Mesodermal cell (in vitro differentiated cells): ENCODE measurements at regions not wholly inside any gene's neighbourhood (a gene's known extent, or its start where the extent isn't known, plus 50 kb on each side); places are given as distances from the start of the nearest gene placed in this dataset.
"Not testable (repeated sequence)": the region's sequence is repeated elsewhere in the genome, so short reads cannot be mapped to it uniquely, and the experiment has no call there.

ENCODE experiments used
- H3K27ac ChIP-seq: 2 replicates; pipeline ENCODE4 v1.7.0; 2013; ENCODE audit warnings: mild to moderate bottlenecking, low read depth, low read length, moderate library complexity; ENCODE audit not compliant: severe bottlenecking
- H3K36me3 ChIP-seq: 2 replicates; pipeline ENCODE4 v1.7.1; 2013; ENCODE audit warnings: mild to moderate bottlenecking, low read length, moderate library complexity; ENCODE audit not compliant: control insufficient read depth, insufficient read depth
- H3K4me1 ChIP-seq: one replicate; pipeline ENCODE4 v1.7.1; 2013; ENCODE audit warnings: mild to moderate bottlenecking, low read length; ENCODE audit not compliant: insufficient read depth, control insufficient read depth, poor library complexity, severe bottlenecking
- H3K4me3 ChIP-seq: 2 replicates; pipeline ENCODE4 v1.7.0; 2013; ENCODE audit warnings: low read length, control low read depth, mild to moderate bottlenecking; ENCODE audit not compliant: insufficient read depth, poor library complexity, severe bottlenecking; ENCODE audit errors: extremely low read depth
- H3K9me3 ChIP-seq: 2 replicates; pipeline ENCODE4 v1.7.1; 2013; ENCODE audit warnings: mild to moderate bottlenecking, low read length, moderate library complexity; ENCODE audit not compliant: control insufficient read depth
- WGBS, 2 experiments: methylation state at CpG; one replicate each; pipeline ENCODE4 v1.1.5; 2013; ENCODE audit warnings: missing lambda C conversion rate in 2 of 2; ENCODE audit not compliant: insufficient coverage in 2 of 2; 5-methylcytosine and 5-hydroxymethylcytosine counted together

DNA sequence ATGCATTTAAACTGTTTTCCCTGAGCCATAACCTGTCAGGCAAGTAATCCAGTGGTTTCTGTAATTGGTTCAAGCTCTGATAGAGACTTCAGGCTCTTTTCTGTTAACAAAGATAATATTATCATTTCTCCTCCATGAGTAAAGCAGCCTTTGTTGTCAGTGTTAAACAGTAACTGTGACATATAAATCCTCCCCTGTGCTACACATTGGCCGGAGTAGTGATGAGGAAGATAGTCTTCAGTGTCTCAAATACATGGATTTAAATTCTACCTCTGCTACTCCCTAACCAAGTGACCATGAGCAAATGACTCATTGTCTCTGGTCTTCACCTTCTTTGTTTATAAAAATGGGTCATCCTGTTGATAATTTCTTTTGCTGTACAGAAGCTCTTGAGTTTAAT, 615.5 kb upstream of the CHD1 start:
- Histone ChIP-seq H3K4me3 (no peak overlapping the region), H3K9me3 (no peaks in the 10 kb centered on the region), H3K27ac (no peak overlapping the region), H3K36me3 (no peaks in the 10 kb centered on the region), H3K4me1 (peaks cover 6% of the 10 kb centered on the region)
- WGBS, 2 experiments: no CpG with 5 or more reads among the region's 1 CpG

DNA sequence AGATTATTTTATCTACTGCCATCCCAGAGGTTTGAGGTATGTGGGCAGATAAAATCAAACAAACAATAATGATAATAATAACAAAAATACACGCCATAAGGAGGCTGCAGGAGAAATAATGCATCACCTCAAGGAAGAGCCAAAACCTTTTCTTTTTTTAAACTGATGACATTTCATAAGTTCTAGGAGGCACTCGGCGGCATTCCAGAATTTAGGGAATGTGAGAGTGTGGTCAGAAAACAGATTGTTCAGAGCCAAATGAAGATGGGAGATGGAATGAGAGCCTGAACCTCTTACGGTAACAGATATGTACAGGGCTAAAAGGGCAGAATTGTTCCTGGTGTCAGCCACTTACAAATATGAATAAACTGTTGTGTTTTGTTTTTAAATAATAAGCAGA, 615.0 kb upstream of the CHD1 start:
- Histone ChIP-seq H3K9me3 (no peaks in the 10 kb centered on the region), H3K27ac (no peak overlapping the region), H3K36me3 (no peaks in the 10 kb centered on the region), H3K4me1 (peaks cover 6% of the 10 kb centered on the region), H3K4me3 (no peak overlapping the region)
- 80 to 90% methylated on average over 1 to 2 of the region's 4 CpGs for WGBS, 2 experiments

DNA sequence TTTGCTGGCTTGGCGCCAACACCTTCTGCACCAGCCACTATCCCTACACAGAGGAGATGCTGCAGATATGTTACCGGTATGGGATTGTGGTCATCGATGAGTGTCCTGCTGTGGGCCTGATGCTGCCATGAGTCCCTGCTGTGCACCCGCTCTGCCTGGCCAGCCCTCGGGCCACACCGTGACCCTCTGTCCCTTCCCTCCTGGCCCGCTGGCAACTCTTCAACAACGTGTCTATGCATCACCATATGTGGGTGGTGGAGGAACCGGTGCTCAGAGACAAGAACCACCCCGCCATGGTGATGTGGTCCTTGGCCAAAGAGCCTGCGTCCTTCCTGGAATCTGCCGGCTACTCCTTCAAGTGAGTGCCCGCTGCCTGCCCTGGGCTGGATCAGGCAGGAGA, 605.4 kb upstream of the CHD1 start:
- WGBS, 2 experiments: 90% methylated on average over 10 of the region's 13 CpGs; no CpG with 5 or more reads in 1 of the 2 experiments

DNA sequence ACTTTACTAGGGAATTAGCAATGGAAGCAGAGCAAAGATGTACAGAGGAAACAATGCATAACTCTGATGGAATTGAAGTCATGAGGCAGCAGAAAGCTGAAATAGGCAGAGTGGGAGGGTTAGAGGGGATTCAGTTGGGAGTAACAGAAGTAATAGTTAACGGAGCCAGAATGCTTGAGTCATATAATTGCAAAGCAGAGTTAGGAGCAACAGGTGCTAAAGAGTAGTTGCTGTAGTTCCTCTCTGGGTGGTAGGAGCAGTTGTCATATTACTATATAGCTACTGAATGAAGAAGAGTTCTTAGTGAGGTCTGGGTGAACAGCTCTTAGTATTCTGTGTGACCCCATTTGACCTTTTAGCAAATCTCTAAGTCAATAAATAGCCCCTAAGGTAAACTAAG, 592.9 kb upstream of the CHD1 start:
- WGBS, 2 experiments: 67 to 83% methylated on average over 1 of the region's 1 CpG
- H3K27ac ChIP-seq, H3K4me3 ChIP-seq, H3K9me3 ChIP-seq, H3K36me3 ChIP-seq, H3K4me1 ChIP-seq: not testable (repeated sequence)

More for the DNA sequence above, 605.4 kb upstream of the CHD1 start:
- not testable (repeated sequence) for H3K36me3 ChIP-seq, H3K27ac ChIP-seq, H3K9me3 ChIP-seq, H3K4me3 ChIP-seq, H3K4me1 ChIP-seq

DNA sequence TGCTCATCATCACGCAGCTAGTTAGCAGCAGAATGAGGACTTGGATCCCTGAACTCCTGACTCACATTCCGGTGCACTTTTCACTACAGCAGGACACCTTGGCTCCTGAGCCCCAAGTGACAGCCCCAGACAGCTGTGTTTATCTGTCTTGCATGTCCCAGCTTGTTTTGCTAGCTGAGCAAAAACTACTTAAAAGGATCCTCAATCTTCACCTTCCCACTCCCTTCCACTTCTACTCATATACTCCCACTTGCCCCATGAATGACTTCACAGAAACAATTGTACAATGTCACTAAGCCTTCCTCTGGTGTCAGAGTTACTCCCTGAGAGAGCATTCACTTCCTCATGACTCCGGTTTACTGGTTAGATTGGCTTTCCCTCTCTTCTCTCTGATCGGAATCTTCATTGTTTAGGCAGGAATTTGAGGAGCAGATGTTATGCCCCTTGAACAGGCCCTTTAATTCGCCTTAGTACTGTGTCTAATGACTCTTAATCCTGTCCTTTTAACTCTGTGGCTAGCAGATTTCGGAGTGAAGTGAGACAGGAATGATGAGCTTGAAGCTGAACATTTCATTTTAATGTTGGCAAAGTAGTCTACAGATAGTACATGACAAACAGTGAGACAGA, 587.2 kb upstream of the CHD1 start:
- H3K4me1 ChIP-seq, H3K4me3 ChIP-seq, H3K36me3 ChIP-seq, H3K27ac ChIP-seq, H3K9me3 ChIP-seq: not testable (repeated sequence)
- 65% methylated on average over 2 of the region's 6 CpGs; no CpG with 5 or more reads in 1 of the 2 experiments for WGBS, 2 experiments

DNA sequence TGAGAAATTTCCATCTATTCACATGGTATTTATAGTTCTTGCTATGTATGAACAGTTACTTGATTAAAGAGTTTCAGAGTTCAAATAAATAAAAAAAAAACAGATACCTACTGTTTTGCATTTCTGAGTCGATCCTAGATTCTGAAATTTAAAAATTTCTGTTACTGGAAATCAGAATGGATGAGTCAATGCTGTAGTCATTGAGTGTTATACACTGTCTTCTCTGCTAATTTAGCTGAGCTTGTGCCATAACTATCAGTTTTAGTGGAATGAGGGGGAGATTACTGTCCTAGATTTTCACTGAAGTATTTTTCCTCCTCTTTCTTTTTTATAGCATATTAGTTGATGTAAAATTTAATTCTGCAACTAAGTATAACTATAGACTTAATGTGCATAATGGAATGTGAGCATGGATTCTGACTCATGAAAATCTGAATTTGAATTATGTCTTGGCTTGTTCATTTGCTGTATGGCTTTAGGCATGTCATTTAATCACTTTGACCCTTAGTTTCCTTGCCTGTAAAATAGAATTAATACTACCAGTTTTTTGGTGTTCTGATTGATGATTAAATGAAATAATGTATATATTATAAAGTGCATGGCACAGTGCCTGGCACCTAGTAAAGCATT, 581.5 kb upstream of the CHD1 start:
- H3K4me1 ChIP-seq, H3K27ac ChIP-seq, H3K9me3 ChIP-seq, H3K36me3 ChIP-seq, H3K4me3 ChIP-seq: not testable (repeated sequence)
- no CpG with 5 or more reads among the region's 1 CpG for WGBS, 2 experiments

DNA sequence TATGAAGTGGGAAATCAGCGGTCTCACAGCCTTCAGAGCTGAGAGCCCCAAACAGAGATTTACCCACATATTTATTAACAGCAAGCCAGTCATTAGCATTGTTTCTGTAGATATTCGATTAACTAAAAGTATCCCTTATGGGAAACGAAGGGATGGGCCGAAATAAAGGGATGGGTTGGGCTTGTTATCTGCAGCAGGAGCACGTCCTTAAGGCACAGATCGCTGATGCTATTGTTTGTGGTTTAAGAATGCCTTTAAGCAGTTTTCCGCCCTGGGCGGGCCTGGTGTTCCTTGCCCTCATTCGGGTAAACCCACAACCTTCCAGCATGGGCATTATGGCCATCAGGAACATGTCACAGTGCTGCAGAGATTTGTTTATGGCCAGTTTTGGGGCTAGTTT, 580.3 kb upstream of the CHD1 start:
- H3K9me3 ChIP-seq, H3K36me3 ChIP-seq, H3K4me1 ChIP-seq, H3K27ac ChIP-seq, H3K4me3 ChIP-seq: not testable (repeated sequence)
- WGBS, 2 experiments: 75 to 90% methylated on average over 2 to 4 of the region's 9 CpGs

DNA sequence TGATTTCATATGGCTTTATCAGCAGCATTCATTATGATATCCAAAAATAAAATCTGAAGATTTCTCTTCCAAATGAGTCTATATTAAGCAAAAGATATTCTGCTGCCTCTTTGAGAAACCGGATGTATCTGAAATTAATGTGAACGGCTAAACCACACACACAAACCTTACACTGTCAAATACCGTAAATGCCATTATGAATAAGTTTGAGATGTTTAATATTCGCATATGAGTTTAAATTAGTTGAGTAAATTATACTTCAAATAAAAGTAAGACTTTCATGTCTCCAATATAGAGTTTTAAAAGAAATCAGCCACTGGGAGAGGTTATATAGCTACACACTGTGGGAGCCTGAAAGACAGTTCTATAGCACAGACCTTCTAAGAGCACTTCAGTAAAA, 566.6 kb upstream of the CHD1 start:
- H3K9me3 ChIP-seq, H3K36me3 ChIP-seq, H3K4me3 ChIP-seq, H3K27ac ChIP-seq, H3K4me1 ChIP-seq: not testable (repeated sequence)
- no CpG with 5 or more reads among the region's 4 CpGs for WGBS, 2 experiments

DNA sequence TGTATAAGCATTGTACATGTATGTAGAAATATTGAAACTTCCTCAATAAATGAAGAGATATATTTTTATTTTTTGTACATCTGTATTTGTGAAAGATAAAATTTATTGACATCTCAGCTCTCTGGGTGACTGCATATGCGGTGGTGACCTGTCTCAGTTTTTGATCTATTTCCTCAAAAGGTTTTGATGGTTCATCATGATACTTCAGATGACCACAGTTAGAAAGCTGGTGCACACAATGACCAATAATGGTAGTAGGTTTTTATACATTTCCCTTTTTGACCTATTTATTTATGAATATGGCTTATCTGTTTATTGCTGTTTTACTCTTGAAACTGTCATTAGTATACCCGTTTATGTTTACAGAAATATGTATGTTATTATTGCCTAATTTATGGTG, 549.6 kb upstream of the CHD1 start:
- H3K4me3 ChIP-seq, H3K9me3 ChIP-seq, H3K4me1 ChIP-seq, H3K27ac ChIP-seq, H3K36me3 ChIP-seq: not testable (repeated sequence)
- no CpG with 5 or more reads among the region's 2 CpGs for WGBS, 2 experiments

DNA sequence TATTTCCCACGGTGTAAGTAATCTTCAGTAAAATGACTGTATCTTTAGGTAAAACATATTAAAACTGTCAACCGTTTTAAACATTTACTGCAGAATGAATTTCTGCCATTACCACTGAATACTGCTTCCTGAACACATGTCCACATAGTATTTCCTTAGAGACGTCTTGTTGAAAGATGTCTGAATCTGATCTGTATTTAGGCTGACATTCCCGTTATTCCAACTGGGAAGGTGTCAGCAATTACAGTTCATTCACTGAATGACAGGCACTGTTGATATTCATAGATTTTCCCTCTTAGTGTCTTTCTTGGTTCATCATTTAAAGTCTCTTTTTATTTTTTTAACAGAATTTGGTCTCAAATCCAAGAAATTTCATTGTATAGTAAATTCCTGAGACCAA, 544.5 kb upstream of the CHD1 start:
- not testable (repeated sequence) for H3K4me1 ChIP-seq, H3K27ac ChIP-seq, H3K36me3 ChIP-seq, H3K9me3 ChIP-seq, H3K4me3 ChIP-seq
- no CpG with 5 or more reads among the region's 4 CpGs for WGBS, 2 experiments

DNA sequence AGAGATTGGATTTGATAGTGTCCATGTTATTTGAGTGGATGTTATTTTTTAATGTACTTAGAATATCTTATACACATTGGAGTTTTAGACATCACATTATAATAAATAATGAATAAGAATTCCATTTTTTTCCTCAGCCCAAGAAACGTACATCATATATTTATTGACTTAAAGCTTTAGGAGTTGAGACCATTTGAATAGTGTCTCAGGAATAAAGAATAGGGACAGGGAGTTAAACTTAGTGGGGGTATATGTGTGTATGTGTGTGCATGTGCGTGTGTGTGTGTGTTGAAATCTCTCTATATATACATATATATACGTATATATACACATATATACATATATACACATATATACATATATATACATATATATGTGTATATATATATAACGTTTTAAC, 542.9 kb upstream of the CHD1 start:
- H3K9me3 ChIP-seq, H3K27ac ChIP-seq, H3K36me3 ChIP-seq, H3K4me3 ChIP-seq, H3K4me1 ChIP-seq: not testable (repeated sequence)
- WGBS, 2 experiments: no CpG with 5 or more reads among the region's 4 CpGs
